CD4-positive, CD25-positive, alpha-beta regulatory T cell (primary cell): ENCODE measurements at regions not wholly inside any gene's neighbourhood (a gene's known extent, or its start where the extent isn't known, plus 50 kb on each side); places are given as distances from the start of the nearest gene placed in this dataset.
"Not testable (repeated sequence)": the region's sequence is repeated elsewhere in the genome, so short reads cannot be mapped to it uniquely, and the experiment has no call there.

Source experiments
- ATAC-seq, 2 donors: fragments of 150-1000 bp; cut with Tn5 transposase; one replicate each; pipeline ENCODE4 v1.10.0; 2021; ENCODE audit warnings: low read depth in 2 of 2, moderate number of reproducible peaks in 2 of 2, moderate library complexity in 1 of 2
- DNase-seq, 3 donors: peaks; one replicate each; pipeline versions ENCODE4 v3.0.0 to v3.0.0-alpha.2; 2012 to 2022; ENCODE audit warnings: mixed read lengths in 1 of 3
- H3K27ac ChIP-seq: one replicate; pipeline ENCODE4 v1.7.0; 2013; ENCODE audit warnings: mild to moderate bottlenecking, low read length; ENCODE audit not compliant: insufficient read depth, poor library complexity, severe bottlenecking
- H3K27me3 ChIP-seq: one replicate; pipeline ENCODE4 v1.7.0; 2013; ENCODE audit warnings: low read length; ENCODE audit not compliant: control insufficient read depth, insufficient read depth
- H3K36me3 ChIP-seq: one replicate; pipeline ENCODE4 v1.7.0; 2013; ENCODE audit warnings: mild to moderate bottlenecking, low read length, moderate library complexity; ENCODE audit not compliant: control insufficient read depth, insufficient read depth
- H3K4me1 ChIP-seq: 2 replicates; pipeline ENCODE4 v1.7.0; 2013; ENCODE audit warnings: mild to moderate bottlenecking, low read length; ENCODE audit not compliant: insufficient read depth, control insufficient read depth, poor library complexity, severe bottlenecking
- H3K4me3 ChIP-seq: one replicate; pipeline ENCODE4 v1.7.0; 2013; ENCODE audit warnings: low read depth, mild to moderate bottlenecking, low read length, moderate library complexity
- H3K9me3 ChIP-seq, 2 experiments: 1 replicate in 1 of 2; 2 replicates in 1 of 2; pipeline ENCODE4 v1.7.0; 2013; ENCODE audit warnings: low read length in 2 of 2, mild to moderate bottlenecking in 1 of 2, moderate library complexity in 1 of 2; ENCODE audit not compliant: control insufficient read depth in 2 of 2
- H3K27ac Mint-ChIP-seq, 3 donors: one replicate each; pipeline ENCODE4 v1.8.0; 2020 to 2022; ENCODE audit warnings: mild to moderate bottlenecking in 3 of 3, mixed read lengths in 3 of 3, moderate library complexity in 2 of 3
- H3K27me3 Mint-ChIP-seq: one replicate; pipeline ENCODE4 v1.8.0; 2022; ENCODE audit warnings: mild to moderate bottlenecking, mixed read lengths
- H3K36me3 Mint-ChIP-seq: one replicate; pipeline ENCODE4 v1.8.0; 2020; ENCODE audit warnings: mixed read lengths
- H3K4me1 Mint-ChIP-seq, 4 donors: one replicate each; pipeline ENCODE4 v1.8.0; 2020 to 2022; ENCODE audit warnings: mixed read lengths in 4 of 4, mild to moderate bottlenecking in 1 of 4
- H3K4me3 Mint-ChIP-seq, 4 donors: one replicate each; pipeline ENCODE4 v1.8.0; 2020 to 2022; ENCODE audit warnings: mild to moderate bottlenecking in 4 of 4, mixed read lengths in 4 of 4, moderate library complexity in 3 of 4
- H3K9me3 Mint-ChIP-seq, 7 donors: one replicate each; pipeline ENCODE4 v1.8.0; 2020 to 2022; ENCODE audit warnings: mixed read lengths in 7 of 7, mild to moderate bottlenecking in 3 of 7, moderate library complexity in 2 of 7

- H3K4me1 ChIP-seq, result no peaks in the 10 kb centered on the region
- Mint-ChIP-seq H3K4me1 (no peaks in the 10 kb centered on the region), H3K4me3 (no peak overlapping the region), H3K27ac (no peak overlapping the region), H3K9me3 (peaks cover 5 to 26% (median 11%) of the 10 kb centered on the region in 7 donors), H3K36me3 (no peaks in the 10 kb centered on the region), H3K27me3 (no peaks in the 10 kb centered on the region)
- H3K27me3 ChIP-seq, result no peaks in the 10 kb centered on the region
- peaks cover 3 to 11% of the 10 kb centered on the region in 2 experiments for H3K9me3 ChIP-seq
- no peak overlapping the region for H3K27ac ChIP-seq
- ATAC-seq (no peak), DNase-seq (no peak)
- H3K36me3 ChIP-seq, result no peaks in the 10 kb centered on the region
- H3K4me3 ChIP-seq, result no peak overlapping the region
These were observed 223.6 kb upstream of the ISL1 start for GRCh38 chr5:51159606-51160005.

GRCh38 chr5:51162245-51162644 lies 221.0 kb upstream of the ISL1 start:
- Mint-ChIP-seq H3K36me3 (no peaks in the 10 kb centered on the region), H3K4me1 (no peaks in the 10 kb centered on the region), H3K9me3 (peaks cover 6 to 33% (median 11%) of the 10 kb centered on the region in 7 donors), H3K27ac (no peak overlapping the region), H3K4me3 (no peak overlapping the region), H3K27me3 (no peaks in the 10 kb centered on the region)
- no peak overlapping the region for H3K27ac ChIP-seq
- ATAC-seq (no peak), DNase-seq (no peak)
- H3K27me3 ChIP-seq, result no peaks in the 10 kb centered on the region
- H3K4me1 ChIP-seq, result no peaks in the 10 kb centered on the region
- H3K36me3 ChIP-seq, result no peaks in the 10 kb centered on the region
- H3K4me3 ChIP-seq, result no peak overlapping the region
- peaks cover 3 to 11% of the 10 kb centered on the region in 2 experiments for H3K9me3 ChIP-seq

- H3K27ac ChIP-seq, DNase-seq, H3K36me3 Mint-ChIP-seq, H3K27me3 ChIP-seq, H3K4me1 ChIP-seq, H3K27ac Mint-ChIP-seq, H3K36me3 ChIP-seq, ATAC-seq, H3K4me3 Mint-ChIP-seq, H3K4me1 Mint-ChIP-seq, H3K4me3 ChIP-seq, H3K27me3 Mint-ChIP-seq: not testable (repeated sequence)
- H3K9me3 ChIP-seq, result peaks cover 3 to 11% of the 10 kb centered on the region in 2 experiments
- peaks cover 5 to 39% (median 11%) of the 10 kb centered on the region in 7 donors for H3K9me3 Mint-ChIP-seq
These were observed 217.6 kb upstream of the ISL1 start for GRCh38 chr5:51165621-51166020.

- H3K36me3 Mint-ChIP-seq, result no peaks in the 10 kb centered on the region
- H3K9me3 ChIP-seq, result no peaks in the 10 kb centered on the region
- no peaks in the 10 kb centered on the region for H3K4me1 Mint-ChIP-seq
- H3K4me1 ChIP-seq, result no peaks in the 10 kb centered on the region
- H3K4me3 ChIP-seq, result no peak overlapping the region
- ATAC-seq (no peak), DNase-seq (no peak)
- no peaks in the 10 kb centered on the region for H3K27me3 ChIP-seq
- no peak overlapping the region for H3K4me3 Mint-ChIP-seq
- no peak overlapping the region for H3K27ac Mint-ChIP-seq
- no peaks in the 10 kb centered on the region for H3K27me3 Mint-ChIP-seq
- H3K27ac ChIP-seq, result no peak overlapping the region
- H3K9me3 Mint-ChIP-seq, result peaks cover 0 to 16% (median 4%) of the 10 kb centered on the region in 7 donors
- no peaks in the 10 kb centered on the region for H3K36me3 ChIP-seq
These were observed 210.2 kb upstream of the ISL1 start for GRCh38 chr5:51172903-51173626.

GRCh38 chr5:51181208-51181894 lies 201.9 kb upstream of the ISL1 start:
- H3K4me1 Mint-ChIP-seq, result no peaks in the 10 kb centered on the region
- H3K4me1 ChIP-seq, result no peaks in the 10 kb centered on the region
- no peak overlapping the region for H3K4me3 Mint-ChIP-seq
- H3K36me3 ChIP-seq, result no peaks in the 10 kb centered on the region
- no peak for DNase-seq
- ATAC-seq, result no peak
- H3K4me3 ChIP-seq, result no peak overlapping the region
- no peak overlapping the region for H3K27ac ChIP-seq
- H3K27ac Mint-ChIP-seq, result no peak overlapping the region
- H3K27me3 Mint-ChIP-seq, result no peaks in the 10 kb centered on the region
- peaks cover 0 to 13% (median 5%) of the 10 kb centered on the region in 7 donors for H3K9me3 Mint-ChIP-seq
- peaks cover 0 to 4% of the 10 kb centered on the region in 2 experiments for H3K9me3 ChIP-seq
- H3K27me3 ChIP-seq, result no peaks in the 10 kb centered on the region
- no peaks in the 10 kb centered on the region for H3K36me3 Mint-ChIP-seq

- no peak overlapping the region for H3K4me3 Mint-ChIP-seq
- H3K9me3 ChIP-seq, result peaks cover 0 to 4% of the 10 kb centered on the region in 2 experiments
- H3K36me3 ChIP-seq, result no peaks in the 10 kb centered on the region
- ATAC-seq (no peak), DNase-seq (no peak)
- H3K4me1 Mint-ChIP-seq, result no peaks in the 10 kb centered on the region
- no peak overlapping the region for H3K4me3 ChIP-seq
- peaks cover 0 to 6% (median 3%) of the 10 kb centered on the region in 7 donors for H3K9me3 Mint-ChIP-seq
- no peaks in the 10 kb centered on the region for H3K4me1 ChIP-seq
- H3K36me3 Mint-ChIP-seq, result no peaks in the 10 kb centered on the region
- no peaks in the 10 kb centered on the region for H3K27me3 ChIP-seq
- no peak overlapping the region for H3K27ac Mint-ChIP-seq
- H3K27ac ChIP-seq, result no peak overlapping the region
- no peaks in the 10 kb centered on the region for H3K27me3 Mint-ChIP-seq
These were observed 197.4 kb upstream of the ISL1 start for GRCh38 chr5:51185850-51186329.

GRCh38 chr5:51188001-51188591 lies 195.2 kb upstream of the ISL1 start:
- no peaks in the 10 kb centered on the region for H3K27me3 Mint-ChIP-seq
- no peak overlapping the region for H3K27ac ChIP-seq
- H3K4me3 ChIP-seq, result no peak overlapping the region
- H3K4me1 ChIP-seq, result no peaks in the 10 kb centered on the region
- DNase-seq (no peak), ATAC-seq (no peak)
- no peak overlapping the region for H3K27ac Mint-ChIP-seq
- peaks cover 0 to 17% (median 4%) of the 10 kb centered on the region in 7 donors for H3K9me3 Mint-ChIP-seq
- H3K9me3 ChIP-seq, result no peaks in the 10 kb centered on the region
- H3K4me1 Mint-ChIP-seq, result no peaks in the 10 kb centered on the region
- no peaks in the 10 kb centered on the region for H3K36me3 Mint-ChIP-seq
- no peaks in the 10 kb centered on the region for H3K27me3 ChIP-seq
- no peak overlapping the region for H3K4me3 Mint-ChIP-seq
- no peaks in the 10 kb centered on the region for H3K36me3 ChIP-seq
